ENCODE measurements at regions not wholly inside any gene's neighbourhood (a gene's known extent, or its start where the extent isn't known, plus 50 kb on each side); places are given as distances from the start of the nearest gene placed in this dataset.

DNA sequence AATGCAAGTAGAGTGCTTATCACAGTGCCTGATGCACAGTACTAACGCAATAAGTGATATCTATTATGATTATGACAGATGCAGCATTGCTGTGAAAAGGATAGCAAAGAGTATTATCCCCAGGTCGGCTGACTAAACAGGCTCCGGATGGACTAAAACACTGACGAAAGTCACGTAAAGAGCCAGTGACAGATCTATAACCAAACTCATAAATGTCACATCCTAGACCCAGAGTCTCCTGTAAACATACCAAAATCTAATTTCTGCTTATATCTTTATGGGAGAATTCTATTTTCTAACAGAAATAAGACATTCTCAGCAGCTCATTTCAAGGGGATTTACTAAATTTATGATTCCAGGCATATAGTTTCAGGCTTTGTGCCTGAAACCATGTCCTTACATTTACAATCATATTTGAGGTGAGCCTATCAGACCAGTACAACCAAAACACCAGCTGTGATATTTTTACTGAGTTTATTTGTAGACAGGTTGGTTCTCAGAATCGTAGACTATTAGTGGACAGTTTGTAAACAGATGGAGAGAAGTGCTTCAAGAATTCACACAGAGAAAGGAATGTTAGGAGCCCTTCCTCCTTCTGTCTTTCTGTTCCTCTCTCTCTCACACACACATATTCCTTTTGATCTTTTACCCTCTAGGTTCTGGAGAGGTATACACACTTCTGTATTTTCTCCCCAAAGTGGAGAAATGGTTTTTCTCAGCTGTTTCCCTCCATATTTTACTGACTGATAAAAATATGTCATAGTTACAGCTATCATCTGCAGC, 52.4 kb upstream of the WDR26 start:
- no peak for DNase-seq (ENCODE audit: low read depth in 2 of 3, low spot score in 1 of 3)

GRCh38 chr1:224488806-224489499, 54.4 kb upstream of the WDR26 start:
- no peak for DNase-seq (ENCODE audit: low read depth in 2 of 3, low spot score in 1 of 3)

- no peak for DNase-seq (ENCODE audit: low read depth in 2 of 3, low spot score in 1 of 3)
These were observed 55.2 kb upstream of the WDR26 start for GRCh38 chr1:224489534-224490365.

DNA sequence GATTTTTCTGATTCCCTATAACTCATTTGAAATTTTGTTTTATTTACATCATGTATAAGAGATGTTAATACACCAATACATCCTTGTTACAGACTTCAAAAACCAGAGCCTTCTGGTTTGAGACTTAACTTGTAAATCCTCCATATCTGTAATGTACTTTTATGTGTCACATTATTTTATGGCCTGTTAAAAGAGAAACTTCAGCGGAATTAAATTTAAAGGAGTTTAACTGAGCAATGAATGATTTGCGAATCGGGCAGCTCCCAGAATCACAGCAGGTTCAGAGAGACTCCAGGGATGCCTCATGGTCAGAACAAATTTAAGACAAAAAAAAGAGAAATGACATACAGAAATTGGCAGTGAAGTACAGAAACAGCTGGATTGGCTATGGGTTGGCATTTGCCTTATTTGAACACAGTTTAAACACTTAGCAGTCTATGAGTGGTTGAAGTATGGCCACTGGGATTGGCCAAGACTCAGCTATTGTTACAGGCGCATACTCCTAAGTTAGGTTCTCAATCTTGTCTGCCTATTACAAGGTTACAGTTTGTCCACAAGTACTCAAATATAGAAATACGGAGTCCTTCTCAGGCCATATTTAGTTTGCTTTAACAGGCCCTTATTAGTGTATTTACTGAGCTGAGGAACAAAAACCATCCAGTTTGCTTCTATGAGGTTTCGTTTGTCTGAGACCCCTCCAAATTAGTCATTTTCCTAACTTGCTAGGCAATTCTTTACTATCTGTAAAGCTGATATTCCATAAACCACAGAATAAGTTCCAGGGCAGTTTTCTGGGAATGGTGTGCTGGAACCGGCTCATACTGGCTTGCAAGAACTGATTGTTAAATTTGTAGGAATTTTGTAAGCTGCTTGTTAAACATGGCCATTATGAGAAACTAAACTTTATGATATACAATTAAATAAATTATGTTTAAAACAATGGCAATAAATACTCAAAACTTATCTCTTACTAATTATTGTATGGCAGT, 56.2 kb upstream of the WDR26 start:
- DNase-seq (ENCODE audit: low read depth in 2 of 3, low spot score in 1 of 3), result no peak

- no peak for DNase-seq (ENCODE audit: low read depth in 2 of 3, low spot score in 1 of 3)
These were observed 57.4 kb upstream of the WDR26 start for GRCh38 chr1:224492015-224492414.

DNA sequence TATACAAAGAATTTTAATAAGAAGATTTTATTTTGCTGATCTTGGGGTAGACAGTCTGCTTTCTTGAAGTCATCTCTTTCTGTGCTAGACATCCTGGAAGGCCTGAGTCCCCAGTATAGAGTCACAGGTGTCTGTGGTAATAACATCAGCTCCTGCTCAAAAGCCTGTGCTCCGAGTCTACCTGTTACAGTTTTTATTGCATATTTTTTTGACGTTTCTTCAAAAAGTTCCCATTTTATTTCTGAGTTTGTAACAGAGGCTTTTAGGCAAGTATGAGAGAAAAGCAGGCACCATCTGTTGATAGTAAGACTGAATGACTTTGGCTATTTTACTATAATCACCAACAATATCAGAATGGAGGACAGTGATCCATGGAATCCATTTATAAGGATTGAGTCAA, 58.0 kb upstream of the WDR26 start:
- no peak for DNase-seq (ENCODE audit: low read depth in 2 of 3, low spot score in 1 of 3)

DNA sequence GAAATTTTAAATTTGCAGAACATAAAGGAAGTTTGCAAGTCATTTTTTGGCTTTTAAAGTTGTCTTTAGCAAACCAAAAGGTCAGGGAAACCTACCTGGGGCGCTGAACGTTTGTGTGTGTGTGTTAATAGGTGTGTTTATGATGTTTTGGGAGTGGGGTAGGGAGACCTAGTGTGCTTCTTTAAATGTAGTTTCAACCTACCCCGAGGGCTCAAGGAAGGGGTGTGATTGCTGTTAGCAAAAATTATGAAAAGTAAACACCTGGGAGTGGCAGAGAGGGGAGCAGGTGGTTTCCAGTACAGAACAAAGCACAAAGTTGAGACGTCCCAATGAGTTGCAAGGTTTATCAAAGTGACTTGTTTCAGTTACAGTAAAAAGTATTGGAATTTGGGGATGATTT, 58.7 kb upstream of the WDR26 start:
- DNase-seq (ENCODE audit: low read depth in 2 of 3, low spot score in 1 of 3), result no peak

DNA sequence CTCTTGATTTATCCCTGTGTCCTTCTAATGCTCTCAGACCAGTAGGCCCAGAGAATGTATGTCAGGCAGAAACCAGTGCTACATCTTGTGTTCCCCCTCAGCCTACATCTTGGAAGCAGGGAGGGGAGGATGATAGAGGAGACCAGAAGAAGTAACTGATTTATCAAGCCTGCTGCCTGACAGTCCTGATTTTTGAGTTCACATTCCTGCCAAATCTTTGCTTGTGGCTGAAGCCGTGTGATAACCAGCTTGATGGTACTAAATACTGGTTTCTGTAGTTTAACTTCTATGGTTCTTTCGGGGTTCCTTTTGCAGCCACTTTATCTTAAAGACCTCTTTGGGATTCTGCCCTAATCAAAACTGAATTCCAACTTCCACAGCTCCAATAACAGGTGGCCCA, 59.7 kb upstream of the WDR26 start:
- DNase-seq (ENCODE audit: low read depth in 2 of 3, low spot score in 1 of 3), result no peak

GRCh38 chr1:224495866-224496265, 61.3 kb upstream of the WDR26 start:
- no peak for DNase-seq (ENCODE audit: low read depth in 2 of 3, low spot score in 1 of 3)

GRCh38 chr1:224496826-224497225, 62.2 kb upstream of the WDR26 start:
- DNase-seq (ENCODE audit: low read depth in 2 of 3, low spot score in 1 of 3), result no peak

GRCh38 chr1:224497714-224498573, 63.3 kb upstream of the WDR26 start:
- peak; percentile 62 to 74 (median 67) for DNase-seq (ENCODE audit: low read depth in 2 of 3, low spot score in 1 of 3)

GRCh38 chr1:224498574-224499170, 64.1 kb upstream of the WDR26 start:
- no peak for DNase-seq (ENCODE audit: low read depth in 2 of 3, low spot score in 1 of 3)

DNA sequence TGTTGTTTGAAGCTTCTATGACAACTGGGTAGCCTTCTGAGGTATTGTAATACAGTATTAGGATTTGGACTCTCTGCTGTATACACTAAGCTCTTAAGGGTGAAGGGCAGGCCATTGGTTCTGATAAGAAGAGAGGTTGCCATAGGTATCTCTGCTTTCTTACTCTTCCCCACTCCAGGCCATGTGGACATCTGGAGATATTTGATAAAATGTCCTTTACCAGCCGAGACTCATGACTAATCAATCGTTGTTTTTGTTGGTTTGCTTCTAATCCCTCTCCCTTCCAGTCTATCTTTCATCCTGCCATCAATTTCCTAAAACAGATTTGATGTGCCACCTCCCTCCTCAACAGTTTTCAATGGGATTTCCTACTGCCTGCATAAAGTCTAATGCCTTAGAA, 64.6 kb upstream of the WDR26 start:
- DNase-seq (ENCODE audit: low read depth in 2 of 3, low spot score in 1 of 3), result no peak

DNA sequence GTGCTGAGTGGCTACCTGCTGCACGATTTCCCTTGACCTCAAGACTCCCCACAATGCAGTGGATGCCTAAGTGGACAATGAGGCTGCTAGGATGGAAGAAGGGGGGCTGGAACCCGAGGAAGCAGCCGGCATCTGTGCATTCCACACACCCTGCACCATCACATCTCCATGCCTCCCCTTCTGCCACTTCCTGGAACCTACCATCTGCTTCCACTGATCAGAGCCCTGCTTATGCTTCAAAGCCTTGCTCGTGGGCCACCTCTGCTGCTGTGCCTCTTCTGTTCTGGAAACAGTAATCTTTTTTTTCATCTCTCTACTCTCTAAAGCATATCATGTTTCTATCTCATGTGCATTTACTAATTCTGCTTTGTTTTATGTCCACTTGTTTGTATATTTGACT, 66.2 kb upstream of the WDR26 start:
- DNase-seq (ENCODE audit: low read depth in 2 of 3, low spot score in 1 of 3), result no peak

GRCh38 chr1:224501836-224502235, 67.2 kb upstream of the WDR26 start:
- no peak for DNase-seq (ENCODE audit: low read depth in 2 of 3, low spot score in 1 of 3)

- no peak for DNase-seq (ENCODE audit: low read depth in 2 of 3, low spot score in 1 of 3)
These were observed 68.0 kb upstream of the WDR26 start for GRCh38 chr1:224502459-224503160.

- DNase-seq (ENCODE audit: low read depth in 2 of 3, low spot score in 1 of 3), result no peak
These were observed 68.8 kb upstream of the WDR26 start for GRCh38 chr1:224503161-224504118.
